Neuron (in vitro differentiated cells): ENCODE measurements at regions not wholly inside any gene's neighbourhood (a gene's known extent, or its start where the extent isn't known, plus 50 kb on each side); places are given as distances from the start of the nearest gene placed in this dataset.

Experiments
- H2AFZ ChIP-seq: one replicate; pipeline ENCODE4 v1.6.1; 2013; ENCODE audit warnings: low read depth, mild to moderate bottlenecking, inconsistent platforms, low read length, moderate library complexity
- H3K27me3 ChIP-seq: one replicate; pipeline ENCODE4 v1.6.1; 2013; ENCODE audit warnings: low read length; ENCODE audit not compliant: insufficient read depth
- H3K36me3 ChIP-seq: one replicate; pipeline ENCODE4 v1.6.1; 2013; ENCODE audit warnings: low read length; ENCODE audit not compliant: insufficient read depth
- H3K4me1 ChIP-seq: one replicate; pipeline ENCODE4 v1.6.1; 2013; ENCODE audit warnings: low read length; ENCODE audit not compliant: insufficient read depth
- H3K4me3 ChIP-seq: 2 replicates; pipeline ENCODE4 v1.5.1; 2013; ENCODE audit warnings: mild to moderate bottlenecking, low read length, moderate library complexity
- H3K9me3 ChIP-seq: one replicate; pipeline ENCODE4 v1.6.1; 2013; ENCODE audit warnings: low read length

DNA sequence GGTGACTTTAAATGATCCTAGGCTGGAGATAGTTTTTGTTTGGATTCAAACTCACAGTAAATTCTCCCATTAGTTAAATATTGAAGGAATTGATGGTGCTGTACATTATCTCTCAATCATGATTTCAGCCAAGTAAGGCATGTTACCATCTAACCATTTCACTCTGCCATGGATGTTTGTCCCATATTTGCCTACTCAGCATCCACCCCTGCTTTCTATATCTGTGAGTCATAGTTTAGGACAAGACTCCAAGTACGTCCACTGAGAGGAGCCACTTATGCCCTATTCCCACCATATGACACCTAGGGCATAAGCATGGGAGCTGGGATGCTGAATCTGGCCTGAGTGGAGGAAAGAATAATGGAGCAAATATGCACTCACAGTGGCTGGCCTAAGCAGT, 155.2 kb downstream of the RPL10L start:
- H3K9me3 ChIP-seq: no peaks in the 10 kb centered on the region
- H3K27me3 ChIP-seq: no peaks in the 10 kb centered on the region
- no peaks in the 10 kb centered on the region for H3K36me3 ChIP-seq
- H3K4me1 ChIP-seq: no peaks in the 10 kb centered on the region
- no peak overlapping the region for H3K4me3 ChIP-seq
- no peak overlapping the region for H2AFZ ChIP-seq

- H3K4me3 ChIP-seq: no peak overlapping the region
- H3K36me3 ChIP-seq: no peaks in the 10 kb centered on the region
- H3K4me1 ChIP-seq: no peaks in the 10 kb centered on the region
- H2AFZ ChIP-seq: no peak overlapping the region
- H3K9me3 ChIP-seq: no peaks in the 10 kb centered on the region
- no peaks in the 10 kb centered on the region for H3K27me3 ChIP-seq
Measured at GRCh38 chr14:46490238-46490685, 161.3 kb downstream of the RPL10L start.

DNA sequence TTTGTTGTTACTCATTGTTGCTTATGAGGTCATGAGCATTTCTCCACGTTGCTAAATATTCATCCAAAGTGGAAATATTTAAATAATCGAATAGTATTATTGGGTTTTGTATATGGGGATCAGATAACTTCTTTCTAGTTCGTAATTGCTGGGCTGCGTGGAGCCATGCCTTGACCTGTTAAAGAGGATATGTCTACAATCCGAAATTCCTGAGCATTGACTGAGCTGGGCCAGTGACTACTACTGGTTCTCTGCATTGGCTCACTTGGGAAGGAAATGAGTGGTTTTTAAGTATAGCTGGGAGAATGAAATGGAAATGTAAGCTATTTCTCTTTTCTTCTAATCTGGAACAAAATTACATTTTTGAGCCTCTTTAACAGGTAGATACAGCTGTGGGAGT, 163.2 kb downstream of the RPL10L start:
- Histone ChIP-seq H2AFZ (no peak overlapping the region), H3K9me3 (no peaks in the 10 kb centered on the region), H3K4me3 (no peak overlapping the region), H3K4me1 (no peaks in the 10 kb centered on the region), H3K27me3 (no peaks in the 10 kb centered on the region), H3K36me3 (no peaks in the 10 kb centered on the region)

DNA sequence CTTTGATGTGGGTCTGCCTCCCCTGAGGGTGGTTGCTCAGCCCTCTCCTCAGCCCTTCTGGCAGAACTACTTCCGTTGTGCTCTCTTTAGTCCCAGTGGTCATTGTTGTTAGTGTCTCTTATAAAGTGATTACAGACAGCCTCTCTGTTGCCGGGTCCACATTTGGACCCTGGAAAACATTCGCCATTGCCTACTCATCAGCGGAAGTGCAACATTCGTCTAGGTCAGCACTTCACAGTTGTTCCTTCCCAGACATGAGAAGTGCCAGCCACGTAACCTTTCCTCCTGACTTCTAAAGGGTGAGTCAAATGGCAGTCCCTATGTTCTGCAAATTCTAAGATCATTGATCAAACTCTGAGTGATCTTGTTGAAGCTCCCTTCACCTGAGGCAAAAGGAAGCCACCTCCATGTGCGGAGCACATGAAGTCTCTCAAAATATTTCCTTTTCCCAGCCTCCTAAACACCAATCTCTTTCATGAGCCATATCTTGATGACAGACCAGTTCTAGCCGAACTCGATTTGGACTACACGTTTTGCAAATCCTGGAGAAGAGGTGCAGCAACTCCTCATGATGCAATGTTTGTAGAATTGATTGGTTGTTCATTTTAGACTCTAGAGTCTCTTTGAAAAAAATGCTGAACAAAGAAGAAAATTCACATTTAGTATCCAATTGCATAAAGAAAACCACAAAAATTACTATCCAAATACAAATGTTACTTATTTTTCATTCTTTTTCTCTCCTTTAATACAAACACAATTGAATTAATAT, 163.8 kb downstream of the RPL10L start:
- Histone ChIP-seq H3K36me3 (no peaks in the 10 kb centered on the region), H3K9me3 (no peaks in the 10 kb centered on the region), H3K4me1 (no peaks in the 10 kb centered on the region), H2AFZ (no peak overlapping the region), H3K27me3 (no peaks in the 10 kb centered on the region), H3K4me3 (no peak overlapping the region)

- Histone ChIP-seq H2AFZ (no peak overlapping the region), H3K9me3 (no peaks in the 10 kb centered on the region), H3K36me3 (no peaks in the 10 kb centered on the region), H3K27me3 (no peaks in the 10 kb centered on the region), H3K4me3 (no peak overlapping the region), H3K4me1 (no peaks in the 10 kb centered on the region)
Measured at GRCh38 chr14:46482200-46482599, 169.4 kb downstream of the RPL10L start.

DNA sequence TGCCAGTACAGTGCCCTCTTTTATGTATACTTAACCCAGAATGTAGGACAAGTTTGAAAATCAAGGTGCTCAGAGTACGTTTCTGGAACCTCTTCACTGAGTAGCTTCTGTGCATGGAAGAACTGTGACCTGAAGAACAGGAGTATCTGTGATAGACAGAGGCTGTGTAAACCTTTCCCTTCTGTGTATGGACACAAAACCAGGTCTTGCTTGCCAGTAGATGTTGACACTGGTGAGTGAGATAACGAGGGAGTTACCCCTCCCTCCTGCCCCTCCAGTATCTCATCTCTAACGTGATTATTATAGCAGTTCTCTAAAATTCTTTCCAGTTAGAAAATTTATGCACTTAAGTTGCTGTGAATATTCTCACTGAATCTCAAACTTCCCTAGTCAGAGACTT, 170.8 kb downstream of the RPL10L start:
- H2AFZ ChIP-seq: no peak overlapping the region
- no peaks in the 10 kb centered on the region for H3K9me3 ChIP-seq
- H3K4me1 ChIP-seq: no peaks in the 10 kb centered on the region
- H3K36me3 ChIP-seq: no peaks in the 10 kb centered on the region
- no peak overlapping the region for H3K4me3 ChIP-seq
- no peaks in the 10 kb centered on the region for H3K27me3 ChIP-seq

DNA sequence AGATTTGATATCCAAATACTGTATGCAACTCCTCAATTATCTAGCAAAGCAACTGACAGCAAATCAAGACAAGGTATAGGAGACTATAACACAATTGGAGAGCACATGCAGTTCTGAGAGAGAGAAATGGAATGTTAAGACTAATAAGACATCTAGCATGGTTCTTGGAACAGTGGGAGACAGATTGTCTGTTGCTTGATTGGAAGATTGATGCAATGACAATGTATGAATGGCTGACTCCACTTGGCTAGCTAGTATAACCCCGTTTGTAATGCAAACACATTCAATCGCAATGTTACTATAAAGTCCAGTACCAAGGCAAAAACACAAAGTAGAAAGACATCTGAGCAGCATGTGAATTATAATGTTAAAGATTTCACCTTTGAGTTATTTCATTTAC, 179.3 kb downstream of the RPL10L start:
- H2AFZ ChIP-seq: no peak overlapping the region
- no peaks in the 10 kb centered on the region for H3K9me3 ChIP-seq
- H3K36me3 ChIP-seq: no peaks in the 10 kb centered on the region
- no peak overlapping the region for H3K4me3 ChIP-seq
- no peaks in the 10 kb centered on the region for H3K4me1 ChIP-seq
- H3K27me3 ChIP-seq: no peaks in the 10 kb centered on the region

- Histone ChIP-seq H3K27me3 (no peaks in the 10 kb centered on the region), H2AFZ (no peak overlapping the region), H3K4me3 (no peak overlapping the region)
Measured at GRCh38 chr14:46464341-46464740, 187.2 kb downstream of the RPL10L start.

DNA sequence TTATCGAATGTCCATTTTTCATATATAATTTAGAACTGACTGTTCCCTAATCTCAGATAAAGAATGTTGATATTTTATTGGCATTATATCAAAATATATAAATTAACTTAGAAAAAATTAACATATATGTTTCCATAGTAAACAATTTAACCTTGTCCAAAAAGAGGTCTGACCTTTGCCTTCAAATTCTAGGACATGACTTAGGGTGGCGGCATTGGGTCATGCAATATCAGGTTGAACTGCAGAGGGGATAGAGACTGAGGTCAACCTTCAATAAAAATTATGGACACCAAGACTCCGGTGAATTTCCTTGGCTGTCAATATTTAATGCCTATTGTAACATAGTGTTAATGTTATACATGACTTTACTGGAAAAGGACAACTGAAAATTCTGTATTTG, 199.8 kb downstream of the RPL10L start:
- Histone ChIP-seq H2AFZ (no peak overlapping the region), H3K9me3 (no peaks in the 10 kb centered on the region), H3K27me3 (no peaks in the 10 kb centered on the region), H3K4me3 (no peak overlapping the region), H3K4me1 (no peaks in the 10 kb centered on the region), H3K36me3 (no peaks in the 10 kb centered on the region)

More at GRCh38 chr14:46464341-46464740, 187.2 kb downstream of the RPL10L start:
- H3K4me1 ChIP-seq: no peaks in the 10 kb centered on the region
- H3K9me3 ChIP-seq: no peaks in the 10 kb centered on the region
- no peaks in the 10 kb centered on the region for H3K36me3 ChIP-seq

- no peaks in the 10 kb centered on the region for H3K36me3 ChIP-seq
- H3K4me1 ChIP-seq: no peaks in the 10 kb centered on the region
- H3K9me3 ChIP-seq: no peaks in the 10 kb centered on the region
- H3K4me3 ChIP-seq: no peak overlapping the region
- H2AFZ ChIP-seq: no peak overlapping the region
- H3K27me3 ChIP-seq: no peaks in the 10 kb centered on the region
Measured at GRCh38 chr14:46444666-46445065, 206.9 kb downstream of the RPL10L start.

GRCh38 chr14:46433381-46433780, 218.2 kb downstream of the RPL10L start:
- no peaks in the 10 kb centered on the region for H3K27me3 ChIP-seq
- H3K36me3 ChIP-seq: no peaks in the 10 kb centered on the region
- no peak overlapping the region for H2AFZ ChIP-seq
- no peaks in the 10 kb centered on the region for H3K9me3 ChIP-seq
- no peak overlapping the region for H3K4me3 ChIP-seq
- H3K4me1 ChIP-seq: peaks cover 4% of the 10 kb centered on the region

DNA sequence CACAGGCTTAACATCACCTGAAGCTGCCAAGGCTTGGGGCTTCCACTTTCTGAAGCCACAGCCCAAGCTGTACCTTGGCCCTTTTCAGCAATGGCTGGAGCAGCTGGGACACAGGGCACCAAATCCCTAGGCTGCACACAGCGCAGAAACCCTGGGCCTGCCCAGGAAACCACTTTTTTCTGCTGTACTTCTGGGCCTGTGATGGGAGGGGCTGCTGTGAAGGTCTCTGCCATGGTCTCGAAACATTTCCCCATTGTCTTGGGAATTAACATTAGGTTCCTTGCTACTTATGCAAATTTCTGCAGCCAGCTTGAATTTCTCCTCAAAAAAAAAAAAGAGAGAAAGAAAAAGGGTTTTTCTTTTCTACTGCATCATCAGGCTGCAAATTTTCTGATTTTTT, 219.1 kb downstream of the RPL10L start:
- H3K9me3 ChIP-seq: no peaks in the 10 kb centered on the region
- H3K36me3 ChIP-seq: no peaks in the 10 kb centered on the region
- H3K4me3 ChIP-seq: no peak overlapping the region
- H3K27me3 ChIP-seq: no peaks in the 10 kb centered on the region
- no peak overlapping the region for H2AFZ ChIP-seq
- H3K4me1 ChIP-seq: peaks cover 4% of the 10 kb centered on the region

GRCh38 chr14:46417066-46417465, 234.5 kb downstream of the RPL10L start:
- H3K4me3 ChIP-seq: no peak overlapping the region
- H3K9me3 ChIP-seq: peaks cover 10% of the 10 kb centered on the region
- no peaks in the 10 kb centered on the region for H3K4me1 ChIP-seq
- no peaks in the 10 kb centered on the region for H3K27me3 ChIP-seq
- H3K36me3 ChIP-seq: no peaks in the 10 kb centered on the region
- H2AFZ ChIP-seq: no peak overlapping the region
